ENCODE measurements at regions not wholly inside any gene's neighbourhood (a gene's known extent, or its start where the extent isn't known, plus 50 kb on each side); places are given as distances from the start of the nearest gene placed in this dataset.

DNA sequence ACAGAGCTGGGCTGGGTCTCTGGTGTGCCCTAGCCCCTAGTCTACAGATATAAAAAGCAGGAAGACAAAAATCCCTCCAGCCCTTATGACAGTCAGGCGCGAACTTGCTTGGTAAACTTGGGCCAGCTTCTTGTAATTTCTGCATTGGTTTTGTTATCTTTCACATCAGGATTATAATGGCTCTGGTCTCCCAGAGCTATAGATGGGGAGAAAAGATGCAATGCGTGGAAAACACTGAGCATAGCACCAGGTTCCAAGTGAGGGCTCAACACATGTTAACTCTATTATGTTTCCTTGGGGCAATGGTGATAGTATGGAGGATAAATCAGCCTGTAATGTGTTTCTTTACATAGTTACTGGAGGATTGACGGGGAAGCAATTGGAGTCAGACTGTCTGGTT, 246.8 kb upstream of the KCNG1 start:
- TF ChIP-seq CTCF (IDR thresholded peaks at IDR 0.05): no peak
- no peak for TF ChIP-seq EZH2phosphoT487 (IDR thresholded peaks at IDR 0.05)
